OCI-LY7 (cell line): ENCODE measurements at regions not wholly inside any gene's neighbourhood (a gene's known extent, or its start where the extent isn't known, plus 50 kb on each side); places are given as distances from the start of the nearest gene placed in this dataset.

ENCODE experiments used
- BruUV-seq: library from RNA; stranded (reverse); fragments of 400-500 nt; replicated peaks from 2 replicates; lab custom pipeline; 2021; lab: Mats Ljungman, UMichigan
- CTCF ChIA-PET: fragments of 300-600 bp; sonication (Branson Sonifier 250); formaldehyde crosslinking; loops from one replicate; lab custom pipeline; 2022; ENCODE audit warnings: antibody characterized with exemption; ENCODE audit not compliant: unreplicated experiment; lab: Charles Lee
- POLR2A ChIA-PET: fragments of 300-600 bp; sonication (Branson Sonifier 250); formaldehyde crosslinking; loops from one replicate; lab custom pipeline; 2022; ENCODE audit warnings: antibody characterized with exemption; lab: Charles Lee
- DNase-seq: peaks from one replicate; pipeline ENCODE4 v3.0.0-alpha.2; 2015; ENCODE audit warnings: low spot score
- H2AFZ ChIP-seq: fragments of 200-600 bp; sonication (generic), shearing (Covaris generic); 2 replicates; pipeline ENCODE4 v1.6.1; 2014; ENCODE audit warnings: mild to moderate bottlenecking, antibody characterized with exemption, low read length, moderate library complexity
- H3K27ac ChIP-seq: fragments of 200-600 bp; sonication (generic); 2 replicates; pipeline ENCODE4 v1.5.1; 2014; ENCODE audit warnings: mixed run types, low read depth, mild to moderate bottlenecking, moderate library complexity, low read length, inconsistent platforms; ENCODE audit not compliant: poor library complexity, severe bottlenecking
- H3K36me3 ChIP-seq: fragments of 200-600 bp; sonication (generic); 2 replicates; pipeline ENCODE4 v1.6.1; 2014; ENCODE audit warnings: mild to moderate bottlenecking, antibody characterized with exemption, low read length, moderate library complexity, mixed read lengths; ENCODE audit not compliant: insufficient read depth
- H3K4me1 ChIP-seq: fragments of 200-600 bp; sonication (generic); 2 replicates; pipeline ENCODE4 v1.5.1; 2014; ENCODE audit warnings: mild to moderate bottlenecking, low read length; ENCODE audit not compliant: insufficient read depth, poor library complexity, severe bottlenecking
- H3K4me2 ChIP-seq: fragments of 200-600 bp; sonication (generic); 2 replicates; pipeline ENCODE4 v1.6.1; 2014; ENCODE audit warnings: mild to moderate bottlenecking, low read length
- H3K4me3 ChIP-seq: fragments of 200-600 bp; sonication (generic); 2 replicates; pipeline ENCODE4 v1.5.1; 2014; ENCODE audit warnings: mild to moderate bottlenecking, low read depth, low read length; ENCODE audit not compliant: poor library complexity, severe bottlenecking
- H3K79me2 ChIP-seq: fragments of 200-600 bp; sonication (generic); 2 replicates; pipeline ENCODE4 v1.6.1; 2016; ENCODE audit warnings: low read depth, mild to moderate bottlenecking, low read length, moderate library complexity, mixed read lengths; ENCODE audit not compliant: insufficient read depth
- H3K9me2 ChIP-seq: fragments of 200-600 bp; sonication (generic); 2 replicates; pipeline ENCODE4 v1.6.1; 2016; ENCODE audit warnings: mild to moderate bottlenecking, low read length, mixed read lengths; ENCODE audit not compliant: insufficient read depth
- H3K9me3 ChIP-seq: fragments of 200-600 bp; sonication (generic); 2 replicates; pipeline ENCODE4 v1.6.1; 2014; ENCODE audit warnings: mild to moderate bottlenecking, mixed run types, low read length, mixed read lengths
- H4K20me1 ChIP-seq: fragments of 200-600 bp; sonication (generic); 2 replicates; pipeline ENCODE4 v1.6.1; 2014; ENCODE audit warnings: mild to moderate bottlenecking, antibody characterized with exemption, low read length, moderate library complexity, mixed read lengths; ENCODE audit not compliant: insufficient read depth
- EZH2phosphoT487 ChIP-seq: fragments of 200-600 bp; sonication (generic); IDR thresholded peaks from 2 replicates; pipeline ENCODE4 v1.6.1; 2018; ENCODE audit warnings: low read depth, borderline replicate concordance, mild to moderate bottlenecking, mixed run types, antibody characterized with exemption, low read length, moderate library complexity, mixed read lengths
- intact Hi-C: fragments of 100-400 bp; cut with micrococcal nuclease; formaldehyde crosslinking; loops from one replicate; pipeline ENCODE4 v1.10.0; 2022; ENCODE audit not compliant: unreplicated experiment
- TF ChIP-seq, protein P1 (sequence below): fragments of 200-600 bp; sonication (generic); conservative IDR thresholded peaks from 2 replicates; pipeline ENCODE4 v1.5.1; 2014; ENCODE audit warnings: mild to moderate bottlenecking, antibody characterized with exemption, low read length, moderate library complexity, mixed read lengths

- H3K79me2 ChIP-seq, result no peaks in the 10 kb centered on the region
- BruUV-seq, result no TSS peak
- intact Hi-C loops, result no loop called here
- DNase-seq, result no peak
- H3K4me2 ChIP-seq, result no peak overlapping the region
- no peaks in the 10 kb centered on the region for H4K20me1 ChIP-seq
- no peaks in the 10 kb centered on the region for H3K4me1 ChIP-seq
- TF ChIP-seq EZH2phosphoT487, result no peak
- TF ChIP-seq, protein P1, sequence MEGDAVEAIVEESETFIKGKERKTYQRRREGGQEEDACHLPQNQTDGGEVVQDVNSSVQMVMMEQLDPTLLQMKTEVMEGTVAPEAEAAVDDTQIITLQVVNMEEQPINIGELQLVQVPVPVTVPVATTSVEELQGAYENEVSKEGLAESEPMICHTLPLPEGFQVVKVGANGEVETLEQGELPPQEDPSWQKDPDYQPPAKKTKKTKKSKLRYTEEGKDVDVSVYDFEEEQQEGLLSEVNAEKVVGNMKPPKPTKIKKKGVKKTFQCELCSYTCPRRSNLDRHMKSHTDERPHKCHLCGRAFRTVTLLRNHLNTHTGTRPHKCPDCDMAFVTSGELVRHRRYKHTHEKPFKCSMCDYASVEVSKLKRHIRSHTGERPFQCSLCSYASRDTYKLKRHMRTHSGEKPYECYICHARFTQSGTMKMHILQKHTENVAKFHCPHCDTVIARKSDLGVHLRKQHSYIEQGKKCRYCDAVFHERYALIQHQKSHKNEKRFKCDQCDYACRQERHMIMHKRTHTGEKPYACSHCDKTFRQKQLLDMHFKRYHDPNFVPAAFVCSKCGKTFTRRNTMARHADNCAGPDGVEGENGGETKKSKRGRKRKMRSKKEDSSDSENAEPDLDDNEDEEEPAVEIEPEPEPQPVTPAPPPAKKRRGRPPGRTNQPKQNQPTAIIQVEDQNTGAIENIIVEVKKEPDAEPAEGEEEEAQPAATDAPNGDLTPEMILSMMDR, result no peak
- H2AFZ ChIP-seq, result no peak overlapping the region
- H3K27ac ChIP-seq, result no peak overlapping the region
- CTCF ChIA-PET, result no interaction called here
- H3K36me3 ChIP-seq, result no peaks in the 10 kb centered on the region
- no peak overlapping the region for H3K4me3 ChIP-seq
- POLR2A ChIA-PET, result no interaction called here
- no peaks in the 10 kb centered on the region for H3K9me3 ChIP-seq
- H3K9me2 ChIP-seq, result no peaks in the 10 kb centered on the region
These were observed 252.8 kb downstream of the REEP3 start for GRCh38 chr10:63773962-63774361.

DNA sequence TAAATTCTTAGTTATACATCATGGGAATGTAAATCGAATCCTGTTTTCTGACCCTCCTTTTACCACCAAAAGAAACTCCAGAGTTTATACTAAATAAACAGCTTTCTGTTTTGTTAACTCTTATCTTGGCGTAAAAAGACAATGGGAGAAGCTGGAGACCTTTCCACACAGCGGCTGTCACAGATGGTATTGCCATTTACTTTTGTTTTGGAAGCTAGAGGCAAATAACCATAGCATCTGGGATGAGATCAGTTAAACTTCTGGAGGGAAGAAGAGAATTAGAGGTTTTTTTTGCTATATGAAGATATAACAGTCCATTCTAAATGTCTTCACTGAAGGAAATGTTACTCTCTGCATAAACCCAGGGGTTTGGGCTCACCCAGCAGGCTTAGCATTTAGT is 258.9 kb downstream of the REEP3 start:
- Histone ChIP-seq H3K36me3 (no peaks in the 10 kb centered on the region), H3K27ac (no peak overlapping the region), H3K79me2 (no peaks in the 10 kb centered on the region), H3K4me1 (no peaks in the 10 kb centered on the region), H3K9me3 (no peaks in the 10 kb centered on the region), H3K4me3 (no peak overlapping the region), H2AFZ (no peak overlapping the region), H4K20me1 (no peaks in the 10 kb centered on the region), H3K9me2 (no peaks in the 10 kb centered on the region), H3K4me2 (no peak overlapping the region)
- TF ChIP-seq, protein P1, result no peak
- no peak for TF ChIP-seq EZH2phosphoT487
- no TSS peak for BruUV-seq
- POLR2A ChIA-PET, result no interaction called here
- CTCF ChIA-PET, result no interaction called here
- intact Hi-C loops, result no loop called here
- DNase-seq, result no peak

- H3K4me3 ChIP-seq, result no peak overlapping the region
- intact Hi-C loops, result no loop called here
- no peaks in the 10 kb centered on the region for H3K79me2 ChIP-seq
- DNase-seq, result no peak
- H3K9me2 ChIP-seq, result no peaks in the 10 kb centered on the region
- ChIA-PET CTCF (no interaction called here), POLR2A (no interaction called here)
- H3K36me3 ChIP-seq, result no peaks in the 10 kb centered on the region
- no peak overlapping the region for H2AFZ ChIP-seq
- H3K4me2 ChIP-seq, result no peak overlapping the region
- no peaks in the 10 kb centered on the region for H3K9me3 ChIP-seq
- BruUV-seq, result no TSS peak
- no peaks in the 10 kb centered on the region for H3K4me1 ChIP-seq
- H4K20me1 ChIP-seq, result no peaks in the 10 kb centered on the region
- no peak overlapping the region for H3K27ac ChIP-seq
- TF ChIP-seq, protein P1, result no peak
- TF ChIP-seq EZH2phosphoT487, result no peak
These were observed 260.0 kb downstream of the REEP3 start for GRCh38 chr10:63781226-63781625.
